22Rv1 (cell line): ENCODE measurements at regions not wholly inside any gene's neighbourhood (a gene's known extent, or its start where the extent isn't known, plus 50 kb on each side); places are given as distances from the start of the nearest gene placed in this dataset.

Experiments
- CTCF ChIP-seq: fragments of 450-650 bp; IDR thresholded peaks from 2 replicates; pipeline ENCODE4 v1.5.1; 2017; ENCODE audit warnings: mild to moderate bottlenecking
- ZFX ChIP-seq: fragments of 450-650 bp; IDR thresholded peaks from 2 replicates; pipeline ENCODE4 v1.6.1; 2017; ENCODE audit warnings: antibody characterized with exemption, borderline replicate concordance

- no peak for TF ChIP-seq CTCF
- no peak for TF ChIP-seq ZFX
These were observed 278.4 kb upstream of the DCN start for GRCh38 chr12:91461061-91461460.
